Progenitor cell of endocrine pancreas (in vitro differentiated cells): ENCODE measurements at regions not wholly inside any gene's neighbourhood (a gene's known extent, or its start where the extent isn't known, plus 50 kb on each side); places are given as distances from the start of the nearest gene placed in this dataset.
"Not testable (repeated sequence)": the region's sequence is repeated elsewhere in the genome, so short reads cannot be mapped to it uniquely, and the experiment has no call there.

Source experiments
- DNase-seq: peaks from one replicate; pipeline ENCODE4 v3.0.0; 2021; ENCODE audit warnings: low spot score; ENCODE audit not compliant: unreplicated experiment
- H3K27ac Mint-ChIP-seq: 2 replicates; pipeline ENCODE4 v1.8.0; 2021; ENCODE audit warnings: mild to moderate bottlenecking, moderate library complexity, mixed read lengths
- H3K27me3 Mint-ChIP-seq: 2 replicates; pipeline ENCODE4 v1.8.0; 2021; ENCODE audit warnings: mixed read lengths
- H3K36me3 Mint-ChIP-seq: 2 replicates; pipeline ENCODE4 v1.8.0; 2022; ENCODE audit warnings: mixed read lengths; ENCODE audit not compliant: insufficient read depth
- H3K4me1 Mint-ChIP-seq: 2 replicates; pipeline ENCODE4 v1.8.0; 2021; ENCODE audit warnings: low read depth, mixed read lengths
- H3K4me3 Mint-ChIP-seq: 2 replicates; pipeline ENCODE4 v1.8.0; 2021; ENCODE audit warnings: low read depth, mild to moderate bottlenecking, moderate library complexity, mixed read lengths
- H3K9me3 Mint-ChIP-seq: 2 replicates; pipeline ENCODE4 v1.8.0; 2021; ENCODE audit warnings: low read depth, mixed read lengths
- TF ChIP-seq, protein P1 (sequence below): fragments of 200-600 bp; sonication (generic); IDR thresholded peaks from one replicate; pipeline ENCODE4 v1.5.0; 2021; ENCODE audit warnings: antibody characterized with exemption, mild to moderate bottlenecking; ENCODE audit not compliant: unreplicated experiment

DNA sequence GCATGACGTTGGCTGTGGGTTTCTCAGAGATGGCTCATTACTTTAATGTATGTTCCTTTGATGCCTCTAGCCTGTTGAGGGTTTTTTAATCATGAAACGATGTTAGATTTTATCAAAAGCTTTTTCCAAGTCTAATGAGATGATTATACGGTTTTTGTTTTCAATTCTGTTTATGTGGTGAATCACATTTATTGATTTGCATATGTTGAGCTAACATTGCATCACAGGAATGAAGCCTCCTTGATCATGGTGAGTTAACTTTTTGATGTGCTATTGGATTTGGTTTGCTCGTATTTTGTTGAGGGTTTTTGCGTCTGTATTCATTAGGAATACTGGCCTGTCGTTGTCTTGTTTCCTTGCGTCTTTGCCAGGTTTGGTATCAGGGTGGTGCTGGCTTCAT is 52.3 kb upstream of the PTPN12 start:
- Mint-ChIP-seq H3K27me3 (peaks cover 7% of the 10 kb centered on the region), H3K4me1 (no peaks in the 10 kb centered on the region), H3K27ac (no peak overlapping the region), H3K9me3 (no peaks in the 10 kb centered on the region), H3K36me3 (no peaks in the 10 kb centered on the region), H3K4me3 (no peak overlapping the region)
- no peak for DNase-seq
- TF ChIP-seq, protein P1, sequence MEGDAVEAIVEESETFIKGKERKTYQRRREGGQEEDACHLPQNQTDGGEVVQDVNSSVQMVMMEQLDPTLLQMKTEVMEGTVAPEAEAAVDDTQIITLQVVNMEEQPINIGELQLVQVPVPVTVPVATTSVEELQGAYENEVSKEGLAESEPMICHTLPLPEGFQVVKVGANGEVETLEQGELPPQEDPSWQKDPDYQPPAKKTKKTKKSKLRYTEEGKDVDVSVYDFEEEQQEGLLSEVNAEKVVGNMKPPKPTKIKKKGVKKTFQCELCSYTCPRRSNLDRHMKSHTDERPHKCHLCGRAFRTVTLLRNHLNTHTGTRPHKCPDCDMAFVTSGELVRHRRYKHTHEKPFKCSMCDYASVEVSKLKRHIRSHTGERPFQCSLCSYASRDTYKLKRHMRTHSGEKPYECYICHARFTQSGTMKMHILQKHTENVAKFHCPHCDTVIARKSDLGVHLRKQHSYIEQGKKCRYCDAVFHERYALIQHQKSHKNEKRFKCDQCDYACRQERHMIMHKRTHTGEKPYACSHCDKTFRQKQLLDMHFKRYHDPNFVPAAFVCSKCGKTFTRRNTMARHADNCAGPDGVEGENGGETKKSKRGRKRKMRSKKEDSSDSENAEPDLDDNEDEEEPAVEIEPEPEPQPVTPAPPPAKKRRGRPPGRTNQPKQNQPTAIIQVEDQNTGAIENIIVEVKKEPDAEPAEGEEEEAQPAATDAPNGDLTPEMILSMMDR = no peak

DNA sequence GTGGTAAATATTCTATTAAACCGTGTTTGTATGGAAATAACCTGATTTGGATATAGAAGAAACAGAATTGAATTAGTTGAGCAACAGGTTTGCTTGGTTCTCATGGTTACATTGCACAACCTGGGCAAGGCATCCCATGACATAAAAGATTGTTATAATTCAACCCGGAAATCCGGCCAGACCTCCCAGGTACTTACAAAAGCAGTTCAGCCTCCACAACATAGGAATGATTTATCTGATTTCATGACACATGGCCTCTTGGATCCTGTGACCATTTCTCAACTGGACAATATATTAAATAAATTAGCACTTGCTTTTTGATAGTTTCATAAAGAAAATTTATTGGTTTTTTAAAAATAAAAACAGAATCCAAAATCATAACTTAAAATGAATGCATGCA is 55.1 kb upstream of the PTPN12 start:
- Mint-ChIP-seq H3K27me3 (peaks cover 5% of the 10 kb centered on the region), H3K36me3 (no peaks in the 10 kb centered on the region), H3K27ac (no peak overlapping the region), H3K9me3 (no peaks in the 10 kb centered on the region), H3K4me1 (peaks cover 1% of the 10 kb centered on the region), H3K4me3 (no peak overlapping the region)
- DNase-seq = no peak
- TF ChIP-seq, protein P1 = no peak

DNA sequence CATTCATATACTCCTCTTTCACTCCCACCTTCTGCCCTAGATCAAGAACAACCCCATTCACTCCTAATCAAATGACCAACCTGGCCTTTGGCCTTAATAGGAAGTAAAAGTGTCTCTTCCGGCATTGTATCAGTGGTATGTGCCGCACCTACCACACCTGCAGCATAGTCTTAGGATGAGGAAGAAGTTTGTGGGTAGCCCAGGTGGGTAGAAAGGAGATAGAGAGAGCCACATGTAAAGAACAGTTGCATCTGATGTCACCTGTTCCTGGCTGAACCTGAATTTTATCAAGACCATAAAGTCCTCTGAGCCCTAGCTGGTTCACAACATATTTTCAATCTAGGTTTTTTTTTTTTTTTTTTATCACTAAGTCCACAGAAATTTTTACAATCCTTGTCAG is 55.5 kb upstream of the PTPN12 start:
- Mint-ChIP-seq H3K27ac (no peak overlapping the region), H3K27me3 (peaks cover 5% of the 10 kb centered on the region), H3K4me3 (no peak overlapping the region), H3K4me1 (peaks cover 1% of the 10 kb centered on the region), H3K9me3 (no peaks in the 10 kb centered on the region), H3K36me3 (no peaks in the 10 kb centered on the region)
- TF ChIP-seq, protein P1 = no peak
- no peak for DNase-seq

DNA sequence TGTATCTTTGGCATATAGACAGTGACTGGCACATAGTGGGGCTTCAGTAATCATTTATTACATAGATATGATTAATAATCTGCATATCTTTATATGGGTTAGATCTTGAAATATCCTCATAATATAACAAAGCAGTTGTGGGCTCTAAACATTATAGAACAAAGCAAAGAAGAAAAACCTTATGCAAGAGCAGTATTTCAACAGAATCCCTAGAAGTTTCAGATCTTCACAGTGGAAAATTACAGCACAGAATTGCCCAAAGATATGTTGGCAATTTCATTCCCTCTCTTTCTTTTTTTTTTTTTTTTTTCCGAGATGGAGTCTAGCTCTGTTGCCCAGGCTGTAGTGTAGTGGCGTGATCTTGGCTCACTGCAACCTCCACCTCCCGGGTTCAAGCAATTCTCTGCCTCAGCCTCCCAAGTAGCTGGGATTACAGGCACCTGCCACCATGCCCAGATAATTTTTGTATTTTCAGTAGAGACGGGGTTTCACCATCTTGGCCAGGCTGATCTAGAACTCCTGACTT is 56.9 kb upstream of the PTPN12 start:
- H3K4me3 Mint-ChIP-seq, H3K27ac Mint-ChIP-seq, DNase-seq, H3K4me1 Mint-ChIP-seq, H3K36me3 Mint-ChIP-seq, H3K9me3 Mint-ChIP-seq, H3K27me3 Mint-ChIP-seq: not testable (repeated sequence)

DNA sequence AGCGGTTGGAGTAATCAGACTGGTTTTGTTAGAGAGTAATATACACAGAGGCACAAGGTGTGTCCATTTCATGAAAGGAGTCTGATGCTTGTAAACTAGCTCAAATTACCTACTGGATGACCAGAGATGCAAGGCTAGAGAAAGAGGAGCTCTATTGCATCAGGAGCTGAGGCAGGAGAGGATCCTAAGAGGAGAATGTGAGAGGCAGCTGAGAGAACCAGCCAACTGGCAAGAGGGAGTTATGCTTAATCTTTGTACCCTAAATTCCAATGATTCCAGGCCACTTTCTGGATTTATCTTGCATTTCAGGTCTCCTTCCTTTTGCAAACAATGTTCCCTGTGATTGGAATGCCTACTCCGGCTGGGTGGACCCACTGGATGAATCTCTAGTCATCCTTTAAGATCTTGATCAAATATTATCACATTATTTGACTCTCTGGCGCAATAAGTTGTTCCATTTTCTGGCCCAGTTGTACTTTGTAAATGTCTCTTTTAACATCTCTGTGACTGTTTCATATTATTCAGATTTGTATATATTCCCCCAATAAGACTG is 57.5 kb upstream of the PTPN12 start:
- TF ChIP-seq, protein P1 = no peak
- peaks cover 1% of the 10 kb centered on the region for H3K4me1 Mint-ChIP-seq
- H3K36me3 Mint-ChIP-seq = no peaks in the 10 kb centered on the region
- no peak overlapping the region for H3K27ac Mint-ChIP-seq
- H3K27me3 Mint-ChIP-seq = no peaks in the 10 kb centered on the region
- DNase-seq = no peak
- no peak overlapping the region for H3K4me3 Mint-ChIP-seq
- no peaks in the 10 kb centered on the region for H3K9me3 Mint-ChIP-seq

DNA sequence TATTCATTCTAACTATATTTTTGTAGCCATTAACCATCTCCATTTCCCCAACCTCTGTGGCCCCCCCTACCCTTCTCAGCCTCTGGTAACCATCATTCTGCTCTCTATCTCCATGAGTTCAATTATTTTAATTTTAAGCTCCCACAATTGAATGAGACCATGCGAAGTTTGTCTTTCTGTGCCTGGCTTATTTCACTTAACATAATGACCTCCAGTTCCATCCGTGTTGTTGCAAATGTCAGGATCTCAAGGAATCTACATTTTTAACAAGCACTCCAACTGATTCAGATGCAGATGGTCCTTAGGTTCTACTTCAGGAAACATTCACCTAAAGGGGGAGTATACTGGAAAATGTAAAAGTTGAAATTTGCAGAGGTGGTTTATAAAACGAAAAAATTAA is 60.2 kb upstream of the PTPN12 start:
- no peak overlapping the region for H3K4me3 Mint-ChIP-seq
- H3K27me3 Mint-ChIP-seq = no peaks in the 10 kb centered on the region
- no peak for DNase-seq
- TF ChIP-seq, protein P1 = no peak
- no peak overlapping the region for H3K27ac Mint-ChIP-seq
- peaks cover 1% of the 10 kb centered on the region for H3K4me1 Mint-ChIP-seq
- no peaks in the 10 kb centered on the region for H3K36me3 Mint-ChIP-seq
- no peaks in the 10 kb centered on the region for H3K9me3 Mint-ChIP-seq
